Neural crest cell (in vitro differentiated cells): ENCODE measurements at regions not wholly inside any gene's neighbourhood (a gene's known extent, or its start where the extent isn't known, plus 50 kb on each side); places are given as distances from the start of the nearest gene placed in this dataset.

Experiments
- DNase-seq: peaks from one replicate; pipeline ENCODE4 v3.0.0; 2021; ENCODE audit warnings: low read depth, mixed read lengths, low spot score
- H3K27ac Mint-ChIP-seq: one replicate; pipeline ENCODE4 v1.8.0; 2021; ENCODE audit warnings: mild to moderate bottlenecking, mixed read lengths; ENCODE audit not compliant: unreplicated experiment
- H3K27me3 Mint-ChIP-seq: 2 replicates; pipeline ENCODE4 v1.8.0; 2021; ENCODE audit warnings: low read depth, mild to moderate bottlenecking, mixed read lengths
- H3K36me3 Mint-ChIP-seq: 2 replicates; pipeline ENCODE4 v1.8.0; 2021; ENCODE audit warnings: low read depth, mild to moderate bottlenecking, mixed read lengths
- H3K4me1 Mint-ChIP-seq: 2 replicates; pipeline ENCODE4 v1.8.0; 2021; ENCODE audit warnings: mixed read lengths
- H3K4me3 Mint-ChIP-seq: one replicate; pipeline ENCODE4 v1.8.0; 2021; ENCODE audit warnings: mild to moderate bottlenecking, mixed read lengths
- H3K9me3 Mint-ChIP-seq: 2 replicates; pipeline ENCODE4 v1.8.0; 2021; ENCODE audit warnings: mixed read lengths
- CTCF ChIP-seq: fragments of 200-600 bp; sonication (generic); conservative IDR thresholded peaks from 2 replicates; pipeline ENCODE4 v1.5.0; 2021; ENCODE audit warnings: antibody characterized with exemption, mild to moderate bottlenecking

DNA sequence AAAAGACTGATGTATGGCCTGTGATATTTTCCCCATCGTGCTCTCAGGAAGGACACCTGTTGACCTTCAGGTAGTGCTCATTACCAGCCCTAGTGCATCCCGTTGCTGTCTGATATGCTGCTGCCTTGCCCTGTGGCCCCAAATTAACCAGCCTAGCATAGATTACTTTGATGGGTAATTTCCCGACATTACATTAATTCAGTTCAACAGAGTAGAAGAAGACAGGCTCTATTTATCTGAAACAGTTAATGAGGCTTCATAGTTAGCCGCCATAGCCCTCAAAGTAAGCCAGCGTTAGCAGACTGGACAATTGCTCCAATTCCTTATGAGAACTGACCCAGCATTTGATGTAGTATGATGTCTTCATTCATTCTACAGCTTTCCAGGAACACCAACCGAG is 257.6 kb downstream of the OLFM3 start:
- Mint-ChIP-seq H3K27me3 (no peaks in the 10 kb centered on the region), H3K9me3 (no peaks in the 10 kb centered on the region), H3K36me3 (no peaks in the 10 kb centered on the region), H3K4me1 (no peaks in the 10 kb centered on the region), H3K27ac (no peak overlapping the region), H3K4me3 (no peak overlapping the region)
- TF ChIP-seq CTCF, result no peak
- DNase-seq, result no peak

GRCh38 chr1:101739826-101740330 is 256.8 kb downstream of the OLFM3 start:
- Mint-ChIP-seq H3K36me3 (no peaks in the 10 kb centered on the region), H3K4me3 (no peak overlapping the region), H3K27me3 (no peaks in the 10 kb centered on the region), H3K27ac (no peak overlapping the region), H3K9me3 (no peaks in the 10 kb centered on the region), H3K4me1 (no peaks in the 10 kb centered on the region)
- TF ChIP-seq CTCF, result no peak
- no peak for DNase-seq

GRCh38 chr1:101741910-101742309 is 254.8 kb downstream of the OLFM3 start:
- TF ChIP-seq CTCF, result no peak
- H3K27ac Mint-ChIP-seq, result no peak overlapping the region
- H3K4me3 Mint-ChIP-seq, result no peak overlapping the region
- no peaks in the 10 kb centered on the region for H3K36me3 Mint-ChIP-seq
- no peak for DNase-seq
- no peaks in the 10 kb centered on the region for H3K9me3 Mint-ChIP-seq
- no peaks in the 10 kb centered on the region for H3K4me1 Mint-ChIP-seq
- H3K27me3 Mint-ChIP-seq, result no peaks in the 10 kb centered on the region

GRCh38 chr1:101742509-101742908 is 254.2 kb downstream of the OLFM3 start:
- no peaks in the 10 kb centered on the region for H3K27me3 Mint-ChIP-seq
- H3K36me3 Mint-ChIP-seq, result no peaks in the 10 kb centered on the region
- no peak for TF ChIP-seq CTCF

GRCh38 chr1:101745551-101746270 is 251.0 kb downstream of the OLFM3 start:
- TF ChIP-seq CTCF, result no peak
- H3K9me3 Mint-ChIP-seq, result no peaks in the 10 kb centered on the region
- H3K36me3 Mint-ChIP-seq, result no peaks in the 10 kb centered on the region
- no peak for DNase-seq
- no peaks in the 10 kb centered on the region for H3K4me1 Mint-ChIP-seq
- H3K27ac Mint-ChIP-seq, result no peak overlapping the region
- H3K27me3 Mint-ChIP-seq, result no peaks in the 10 kb centered on the region
- no peak overlapping the region for H3K4me3 Mint-ChIP-seq

More at GRCh38 chr1:101742509-101742908, 254.2 kb downstream of the OLFM3 start:
- no peak for DNase-seq
- Mint-ChIP-seq H3K9me3 (no peaks in the 10 kb centered on the region), H3K4me3 (no peak overlapping the region), H3K4me1 (no peaks in the 10 kb centered on the region), H3K27ac (no peak overlapping the region)
